HAP-1 (cell line): ENCODE measurements at regions not wholly inside any gene's neighbourhood (a gene's known extent, or its start where the extent isn't known, plus 50 kb on each side); places are given as distances from the start of the nearest gene placed in this dataset.
"Not testable (repeated sequence)": the region's sequence is repeated elsewhere in the genome, so short reads cannot be mapped to it uniquely, and the experiment has no call there.

Source experiments
- DNase-seq, 2 experiments: peaks; one replicate each; pipeline ENCODE4 v3.0.0-alpha.2; 2016 to 2020; ENCODE audit warnings: low spot score in 2 of 2
- H3K27me3 ChIP-seq: fragments of 250-450 bp; sonication (Bioruptor Pico); 2 replicates; pipeline ENCODE4 v1.5.1; 2020; ENCODE audit warnings: low read depth, mild to moderate bottlenecking, moderate library complexity
- H3K36me3 ChIP-seq: fragments of 250-450 bp; sonication (Bioruptor Pico); replicated peaks from 2 replicates; pipeline ENCODE4 v1.5.1; 2020; ENCODE audit warnings: mild to moderate bottlenecking
- H3K4me1 ChIP-seq: fragments of 250-450 bp; sonication (Bioruptor Pico); 2 replicates; pipeline ENCODE4 v1.5.1; 2020; ENCODE audit warnings: mild to moderate bottlenecking
- H3K4me3 ChIP-seq: fragments of 250-450 bp; sonication (Bioruptor Pico); 2 replicates; pipeline ENCODE4 v1.5.1; 2020; ENCODE audit warnings: mild to moderate bottlenecking, moderate library complexity
- H3K9me3 ChIP-seq: fragments of 250-450 bp; sonication (Bioruptor Pico); 2 replicates; pipeline ENCODE4 v1.5.1; 2020; ENCODE audit warnings: mild to moderate bottlenecking, moderate library complexity
- in situ Hi-C: fragments of 300-500 bp; cut with MboI; formaldehyde crosslinking; loops from 3 replicates; pipeline ENCODE4 v1.14.3; 2020; ENCODE audit warnings: low sequenced_read_pairs, inconsistent platforms, mixed read lengths

DNA sequence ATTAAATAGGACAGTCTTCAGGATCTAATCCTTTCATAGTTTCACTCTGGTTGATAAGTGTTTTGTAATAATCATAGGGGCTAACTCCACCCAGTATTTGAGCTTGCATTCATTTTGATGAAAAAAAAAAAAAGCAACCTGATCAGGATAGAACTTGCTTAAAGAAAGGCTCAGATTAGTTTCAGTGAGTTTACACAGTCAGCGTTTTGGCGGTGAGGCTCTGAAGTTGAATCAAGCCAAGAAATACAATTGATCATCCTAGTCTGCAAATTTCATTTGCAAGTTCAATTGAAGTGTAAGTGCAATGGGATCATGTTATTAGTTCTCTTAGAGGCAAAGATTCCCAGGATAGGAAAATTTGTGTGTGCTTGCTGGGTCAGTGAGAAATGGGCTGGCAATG, 159.7 kb upstream of the ELL2 start:
- H3K9me3 ChIP-seq = no peaks in the 10 kb centered on the region
- no peak overlapping the region for H3K4me3 ChIP-seq
- no peaks in the 10 kb centered on the region for H3K4me1 ChIP-seq
- DNase-seq = no peak
- in situ Hi-C loops = no loop called here
- no peaks in the 10 kb centered on the region for H3K36me3 ChIP-seq
- no peaks in the 10 kb centered on the region for H3K27me3 ChIP-seq

- Histone ChIP-seq H3K27me3 (no peaks in the 10 kb centered on the region), H3K9me3 (no peaks in the 10 kb centered on the region), H3K4me3 (no peak overlapping the region), H3K36me3 (no peaks in the 10 kb centered on the region), H3K4me1 (no peaks in the 10 kb centered on the region)
- in situ Hi-C loops = no loop called here
- no peak for DNase-seq
Observed at GRCh38 chr5:96120120-96120519, 158.5 kb upstream of the ELL2 start.

- in situ Hi-C loops = no loop called here
- Histone ChIP-seq H3K4me1 (no peaks in the 10 kb centered on the region), H3K4me3 (no peak overlapping the region), H3K9me3 (no peaks in the 10 kb centered on the region), H3K27me3 (no peaks in the 10 kb centered on the region), H3K36me3 (no peaks in the 10 kb centered on the region)
- DNase-seq = no peak
Observed at GRCh38 chr5:96117771-96118651, 156.4 kb upstream of the ELL2 start.

DNA sequence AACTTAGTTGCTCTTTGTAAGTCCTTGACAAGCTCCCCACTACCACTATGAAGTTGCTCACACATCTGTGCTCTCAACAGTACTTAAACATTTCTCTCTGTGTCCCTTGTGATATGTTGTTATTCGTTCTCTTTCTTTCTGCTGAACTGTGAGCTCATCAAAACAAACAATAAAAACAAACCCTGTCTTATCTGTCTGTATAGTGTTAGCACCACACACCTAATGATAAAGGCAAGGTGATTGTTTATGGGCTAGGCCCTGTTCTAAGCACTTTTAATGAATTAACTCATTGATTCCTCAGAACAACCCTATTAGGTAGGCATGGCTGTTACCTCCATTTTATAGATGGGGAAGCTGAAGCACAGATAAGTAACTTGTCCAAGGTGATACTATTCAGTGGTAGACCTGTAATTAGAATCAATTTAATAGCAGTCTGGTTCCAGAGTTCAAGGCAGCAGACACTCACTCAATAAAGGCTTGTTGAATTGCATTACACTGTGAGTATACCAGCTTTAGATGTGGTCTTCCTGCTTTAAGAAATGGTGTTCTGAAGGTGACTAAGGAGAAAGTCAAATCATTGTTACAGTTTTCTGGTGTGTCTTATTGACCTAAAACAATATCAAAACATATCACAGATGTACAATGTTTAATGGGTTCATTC, 153.6 kb upstream of the ELL2 start:
- H3K9me3 ChIP-seq = no peaks in the 10 kb centered on the region
- in situ Hi-C loops = no loop called here

DNA sequence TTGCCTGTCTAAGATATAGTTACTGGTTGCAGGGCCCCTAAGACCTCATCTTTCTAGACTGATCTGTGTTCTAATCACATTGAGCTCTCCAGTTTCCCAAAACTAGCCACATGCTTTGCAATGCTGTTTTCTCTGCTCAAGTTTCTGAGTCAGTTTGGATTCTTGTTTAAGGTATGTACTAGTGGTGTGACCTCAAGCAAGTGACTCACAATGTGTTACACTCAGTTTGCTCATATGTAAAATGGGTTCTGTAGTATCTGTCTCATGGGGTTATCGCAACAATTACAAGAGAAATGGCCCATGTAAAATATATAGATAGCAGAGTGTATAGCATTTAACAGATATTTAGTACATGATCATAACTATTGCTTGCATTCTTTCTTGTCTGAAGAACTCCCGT, 153.1 kb upstream of the ELL2 start:
- Histone ChIP-seq H3K36me3 (no peaks in the 10 kb centered on the region), H3K9me3 (no peaks in the 10 kb centered on the region), H3K27me3 (no peaks in the 10 kb centered on the region), H3K4me3 (no peak overlapping the region), H3K4me1 (no peaks in the 10 kb centered on the region)
- in situ Hi-C loops = no loop called here
- no peak for DNase-seq

More for the DNA sequence above, 153.6 kb upstream of the ELL2 start:
- Histone ChIP-seq H3K36me3 (no peaks in the 10 kb centered on the region), H3K4me1 (no peaks in the 10 kb centered on the region), H3K4me3 (no peak overlapping the region), H3K27me3 (no peaks in the 10 kb centered on the region)
- no peak for DNase-seq

DNA sequence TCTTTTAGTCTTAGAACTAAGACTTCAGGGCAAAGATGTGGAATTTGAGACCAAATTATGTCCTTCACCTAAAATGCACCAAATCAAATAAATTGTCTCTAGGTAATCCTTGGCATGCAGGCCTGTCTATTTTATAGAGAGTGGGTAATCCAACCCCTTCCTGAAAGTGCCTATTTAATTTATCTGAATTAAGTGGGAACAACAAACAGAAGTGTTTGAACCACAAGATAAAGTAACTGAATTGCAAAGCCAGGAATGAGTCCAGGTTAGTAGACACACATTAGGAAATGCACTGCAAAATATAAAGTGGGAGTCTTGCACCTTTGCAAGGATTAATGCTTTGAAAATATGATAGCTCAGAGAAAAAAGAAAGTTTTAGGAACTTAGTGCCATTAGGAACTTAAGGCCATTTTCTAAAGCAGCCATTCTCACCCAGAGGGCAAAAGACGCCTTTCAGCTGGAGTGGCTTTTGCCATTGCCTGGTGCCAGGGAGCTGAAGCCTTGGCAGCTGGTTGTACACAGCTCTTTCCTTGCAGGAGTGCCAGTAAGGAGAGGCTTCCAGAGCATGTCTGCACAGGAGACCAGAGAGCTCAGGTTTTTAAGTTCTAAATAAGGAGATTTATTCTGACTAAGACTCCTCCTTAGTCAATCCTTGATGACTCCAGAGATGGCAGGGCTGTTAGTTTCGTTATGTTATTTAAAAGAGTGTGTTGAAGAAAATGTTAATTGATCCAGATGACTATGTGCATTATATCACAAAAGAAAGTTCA, 151.7 kb upstream of the ELL2 start:
- Histone ChIP-seq H3K27me3 (no peaks in the 10 kb centered on the region), H3K4me1 (no peaks in the 10 kb centered on the region), H3K4me3 (no peak overlapping the region), H3K36me3 (no peaks in the 10 kb centered on the region), H3K9me3 (no peaks in the 10 kb centered on the region)
- in situ Hi-C loops = no loop called here
- no peak for DNase-seq

- no peaks in the 10 kb centered on the region for H3K36me3 ChIP-seq
- H3K27me3 ChIP-seq = no peaks in the 10 kb centered on the region
- DNase-seq = no peak
- in situ Hi-C loops = no loop called here
- no peaks in the 10 kb centered on the region for H3K4me1 ChIP-seq
- no peaks in the 10 kb centered on the region for H3K9me3 ChIP-seq
- no peak overlapping the region for H3K4me3 ChIP-seq
Observed at GRCh38 chr5:96112703-96113102, 151.1 kb upstream of the ELL2 start.

DNA sequence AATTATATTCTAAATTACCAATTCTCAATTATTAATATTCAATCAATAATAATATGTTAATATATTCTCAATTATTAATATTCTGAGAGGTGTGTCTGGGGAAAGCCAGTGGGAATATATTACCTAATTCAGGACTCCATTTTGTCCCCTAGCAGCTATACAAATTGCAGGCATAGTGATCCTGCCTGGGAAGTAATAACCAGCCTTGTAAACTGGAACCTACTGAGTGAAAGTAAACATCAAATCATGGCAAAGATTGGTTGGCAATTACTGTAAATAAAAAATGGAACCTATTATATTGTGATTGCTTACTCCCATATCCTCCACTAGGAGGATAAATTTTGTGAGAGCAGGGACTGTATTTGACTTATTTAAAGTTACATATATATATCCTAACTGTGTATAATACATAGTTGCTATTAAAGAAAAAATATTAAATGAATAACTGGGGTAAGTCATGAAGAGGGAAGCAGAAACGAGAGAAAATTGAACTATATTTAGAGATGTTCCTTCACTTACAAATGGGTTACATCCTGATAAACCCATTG, 150.5 kb upstream of the ELL2 start:
- Histone ChIP-seq H3K4me3 (no peak overlapping the region), H3K9me3 (no peaks in the 10 kb centered on the region), H3K27me3 (no peaks in the 10 kb centered on the region), H3K36me3 (no peaks in the 10 kb centered on the region), H3K4me1 (no peaks in the 10 kb centered on the region)
- DNase-seq = no peak
- in situ Hi-C loops = no loop called here

GRCh38 chr5:96111080-96111756, 149.6 kb upstream of the ELL2 start:
- DNase-seq = no peak

DNA sequence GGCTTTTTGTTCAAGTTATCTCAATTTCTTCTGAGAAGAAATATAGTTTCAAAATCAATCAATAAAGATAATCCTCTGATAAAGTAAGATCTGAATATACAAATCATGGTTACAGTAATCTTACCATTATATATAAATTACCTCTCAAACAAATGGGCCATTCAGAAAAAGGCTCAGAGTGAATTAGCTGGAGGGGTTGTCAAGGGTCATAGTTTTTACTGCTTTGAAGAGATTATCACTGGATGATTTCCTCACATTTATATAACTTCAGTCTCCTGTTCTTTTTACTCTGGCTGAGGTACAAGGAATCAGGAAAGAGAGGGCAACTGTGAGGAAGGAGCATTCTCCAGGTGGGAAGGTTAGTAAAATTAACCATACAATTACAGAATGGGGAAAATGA, 148.6 kb upstream of the ELL2 start:
- no peak for DNase-seq
- in situ Hi-C loops = no loop called here
- no peaks in the 10 kb centered on the region for H3K9me3 ChIP-seq
- H3K27me3 ChIP-seq = no peaks in the 10 kb centered on the region
- H3K36me3 ChIP-seq = no peaks in the 10 kb centered on the region
- no peaks in the 10 kb centered on the region for H3K4me1 ChIP-seq
- no peak overlapping the region for H3K4me3 ChIP-seq

More at GRCh38 chr5:96111080-96111756, 149.6 kb upstream of the ELL2 start:
- H3K27me3 ChIP-seq = no peaks in the 10 kb centered on the region
- no peak overlapping the region for H3K4me3 ChIP-seq
- H3K9me3 ChIP-seq = no peaks in the 10 kb centered on the region
- H3K4me1 ChIP-seq = no peaks in the 10 kb centered on the region
- H3K36me3 ChIP-seq = no peaks in the 10 kb centered on the region
- in situ Hi-C loops = no loop called here

- DNase-seq, H3K27me3 ChIP-seq, H3K36me3 ChIP-seq, H3K4me3 ChIP-seq, H3K9me3 ChIP-seq, in situ Hi-C loops, H3K4me1 ChIP-seq: not testable (repeated sequence)
Observed at GRCh38 chr5:96108629-96109028, 147.0 kb upstream of the ELL2 start.

- H3K36me3 ChIP-seq, DNase-seq, H3K27me3 ChIP-seq, H3K9me3 ChIP-seq, in situ Hi-C loops, H3K4me3 ChIP-seq, H3K4me1 ChIP-seq: not testable (repeated sequence)
Observed at GRCh38 chr5:96103829-96104228, 142.2 kb upstream of the ELL2 start.

GRCh38 chr5:96101358-96102089, 139.9 kb upstream of the ELL2 start:
- in situ Hi-C loops = no loop called here
- no peaks in the 10 kb centered on the region for H3K36me3 ChIP-seq

More at GRCh38 chr5:96101358-96102089, 139.9 kb upstream of the ELL2 start:
- DNase-seq = no peak
- no peaks in the 10 kb centered on the region for H3K27me3 ChIP-seq
- no peak overlapping the region for H3K4me3 ChIP-seq
- no peaks in the 10 kb centered on the region for H3K4me1 ChIP-seq
- H3K9me3 ChIP-seq = no peaks in the 10 kb centered on the region
